HG03457 (cell line): ENCODE measurements at regions not wholly inside any gene's neighbourhood (a gene's known extent, or its start where the extent isn't known, plus 50 kb on each side); places are given as distances from the start of the nearest gene placed in this dataset.
"Not testable (repeated sequence)": the region's sequence is repeated elsewhere in the genome, so short reads cannot be mapped to it uniquely, and the experiment has no call there.

Experiments
- ATAC-seq: cut with Tn5 transposase; IDR thresholded peaks from one replicate; pipeline ENCODE4 v1.9.1; 2021; ENCODE audit warnings: moderate number of reproducible peaks; ENCODE audit not compliant: unreplicated experiment

- ATAC-seq = not testable (repeated sequence)
Observed at GRCh38 chr16:29221281-29221955, 185.1 kb downstream of the NPIPB11 start.

GRCh38 chr16:29220647-29221191 lies 185.8 kb downstream of the NPIPB11 start:
- not testable (repeated sequence) for ATAC-seq

GRCh38 chr16:29219966-29220646 lies 186.4 kb downstream of the NPIPB11 start:
- not testable (repeated sequence) for ATAC-seq

- not testable (repeated sequence) for ATAC-seq
Observed at GRCh38 chr16:29219562-29219961, 186.9 kb downstream of the NPIPB11 start.

GRCh38 chr16:29218649-29219048 lies 187.9 kb downstream of the NPIPB11 start:
- not testable (repeated sequence) for ATAC-seq

GRCh38 chr16:29218171-29218570 lies 188.3 kb downstream of the NPIPB11 start:
- not testable (repeated sequence) for ATAC-seq

GRCh38 chr16:29217752-29218126 lies 188.8 kb downstream of the NPIPB11 start:
- ATAC-seq = not testable (repeated sequence)

GRCh38 chr16:29217104-29217751 lies 189.3 kb downstream of the NPIPB11 start:
- not testable (repeated sequence) for ATAC-seq

GRCh38 chr16:29213770-29214169 lies 192.7 kb downstream of the NPIPB11 start:
- not testable (repeated sequence) for ATAC-seq

GRCh38 chr16:29213251-29213650 lies 193.3 kb downstream of the NPIPB11 start:
- ATAC-seq = not testable (repeated sequence)

GRCh38 chr16:29212084-29213027 lies 194.2 kb downstream of the NPIPB11 start:
- ATAC-seq = not testable (repeated sequence)

- not testable (repeated sequence) for ATAC-seq
Observed at GRCh38 chr16:29211456-29211855, 195.1 kb downstream of the NPIPB11 start.

GRCh38 chr16:29210299-29211150 lies 196.0 kb downstream of the NPIPB11 start:
- ATAC-seq = not testable (repeated sequence)

- not testable (repeated sequence) for ATAC-seq
Observed at GRCh38 chr16:29206120-29206519, 200.4 kb downstream of the NPIPB11 start.

- ATAC-seq = not testable (repeated sequence)
Observed at GRCh38 chr16:29205151-29205550, 201.4 kb downstream of the NPIPB11 start.

- ATAC-seq = no peak
Observed at GRCh38 chr16:29204806-29205135, 201.7 kb downstream of the NPIPB11 start.

- ATAC-seq = not testable (repeated sequence)
Observed at GRCh38 chr16:29203933-29204805, 202.3 kb downstream of the NPIPB11 start.

- not testable (repeated sequence) for ATAC-seq
Observed at GRCh38 chr16:29203046-29203932, 203.2 kb downstream of the NPIPB11 start.
